ENCODE measurements at regions not wholly inside any gene's neighbourhood (a gene's known extent, or its start where the extent isn't known, plus 50 kb on each side); places are given as distances from the start of the nearest gene placed in this dataset.

DNA sequence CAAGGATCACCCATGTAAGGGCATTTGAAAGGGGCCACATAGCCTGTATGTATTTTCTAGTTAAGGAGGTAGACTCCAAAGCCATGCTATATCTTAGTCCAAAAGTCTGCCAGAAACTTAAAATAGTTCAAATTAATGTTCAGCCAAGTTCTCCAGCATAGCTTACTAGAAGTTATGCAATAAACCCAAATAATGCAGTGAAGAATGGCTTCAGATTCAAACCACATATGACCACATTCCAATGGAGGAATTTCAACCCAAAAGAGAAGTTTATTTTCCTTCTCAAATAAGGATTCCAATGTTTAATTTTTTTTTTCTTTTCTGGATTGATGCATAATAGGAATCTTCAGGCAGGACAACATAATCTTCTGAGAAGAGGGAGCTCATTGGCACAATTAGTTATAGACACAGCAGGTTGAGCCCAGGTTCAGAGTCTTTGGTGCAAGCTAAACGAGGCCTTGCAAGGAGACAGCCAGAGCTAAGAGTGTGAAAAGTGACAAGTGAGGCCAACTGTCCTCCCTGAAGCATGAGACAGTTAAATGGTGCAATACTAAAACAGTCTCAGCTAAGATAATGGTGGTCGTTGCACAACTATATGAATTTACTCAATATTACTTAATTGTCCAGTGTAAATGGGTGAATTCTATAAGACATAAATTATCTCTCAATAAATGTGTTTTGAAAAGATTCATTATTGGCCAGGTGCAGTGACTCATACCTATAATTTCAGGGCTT is 598.8 kb upstream of the CDH4 start:
- no peak overlapping the region for H3K4me3 ChIP-seq (ENCODE audit: low read depth, low read length)
- in situ Hi-C loops (cut with HindIII; ENCODE audit: low sequenced_read_pairs), result no loop called here
- TF ChIP-seq, protein P1, sequence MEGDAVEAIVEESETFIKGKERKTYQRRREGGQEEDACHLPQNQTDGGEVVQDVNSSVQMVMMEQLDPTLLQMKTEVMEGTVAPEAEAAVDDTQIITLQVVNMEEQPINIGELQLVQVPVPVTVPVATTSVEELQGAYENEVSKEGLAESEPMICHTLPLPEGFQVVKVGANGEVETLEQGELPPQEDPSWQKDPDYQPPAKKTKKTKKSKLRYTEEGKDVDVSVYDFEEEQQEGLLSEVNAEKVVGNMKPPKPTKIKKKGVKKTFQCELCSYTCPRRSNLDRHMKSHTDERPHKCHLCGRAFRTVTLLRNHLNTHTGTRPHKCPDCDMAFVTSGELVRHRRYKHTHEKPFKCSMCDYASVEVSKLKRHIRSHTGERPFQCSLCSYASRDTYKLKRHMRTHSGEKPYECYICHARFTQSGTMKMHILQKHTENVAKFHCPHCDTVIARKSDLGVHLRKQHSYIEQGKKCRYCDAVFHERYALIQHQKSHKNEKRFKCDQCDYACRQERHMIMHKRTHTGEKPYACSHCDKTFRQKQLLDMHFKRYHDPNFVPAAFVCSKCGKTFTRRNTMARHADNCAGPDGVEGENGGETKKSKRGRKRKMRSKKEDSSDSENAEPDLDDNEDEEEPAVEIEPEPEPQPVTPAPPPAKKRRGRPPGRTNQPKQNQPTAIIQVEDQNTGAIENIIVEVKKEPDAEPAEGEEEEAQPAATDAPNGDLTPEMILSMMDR (IDR thresholded peaks at IDR 0.05; ENCODE audit: low read depth, low read length), result no peak
- no peak for DNase-seq (ENCODE audit: low read depth, low spot score)

DNA sequence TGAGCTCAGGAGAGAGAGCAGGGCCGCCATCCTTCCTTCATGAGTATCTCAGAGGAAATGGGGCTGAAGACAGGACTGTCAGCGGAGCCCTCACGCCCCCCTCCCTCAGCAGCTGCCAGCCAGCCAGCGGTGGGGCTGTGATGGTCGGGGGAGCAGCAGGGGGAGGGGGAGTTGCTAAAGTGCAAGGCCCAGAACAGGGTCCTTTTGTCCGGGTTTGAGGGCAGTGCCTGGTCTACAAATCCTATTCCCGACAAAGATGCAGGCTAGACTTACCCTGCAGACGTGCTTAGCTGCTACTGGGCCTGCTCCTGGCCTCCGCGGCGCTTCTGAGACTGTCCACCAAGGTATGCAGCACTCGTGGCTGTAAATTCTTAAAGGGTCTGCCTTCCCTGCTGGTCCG is 593.4 kb upstream of the CDH4 start:
- in situ Hi-C loops (cut with HindIII; ENCODE audit: low sequenced_read_pairs), result no loop called here
- DNase-seq (ENCODE audit: low read depth, low spot score), result no peak
- TF ChIP-seq, protein P1 (IDR thresholded peaks at IDR 0.05; ENCODE audit: low read depth, low read length), result no peak
- no peak overlapping the region for H3K4me3 ChIP-seq (ENCODE audit: low read depth, low read length)

GRCh38 chr20:60659240-60659639 is 592.8 kb upstream of the CDH4 start:
- H3K4me3 ChIP-seq (ENCODE audit: low read depth, low read length), result no peak overlapping the region
- TF ChIP-seq, protein P1 (IDR thresholded peaks at IDR 0.05; ENCODE audit: low read depth, low read length), result no peak
- in situ Hi-C loops (cut with HindIII; ENCODE audit: low sequenced_read_pairs), result no loop called here
- DNase-seq (ENCODE audit: low read depth, low spot score), result no peak

GRCh38 chr20:60662307-60662706 is 589.8 kb upstream of the CDH4 start:
- no peak for DNase-seq (ENCODE audit: low read depth, low spot score)
- H3K4me3 ChIP-seq (ENCODE audit: low read depth, low read length), result no peak overlapping the region
- in situ Hi-C loops (cut with HindIII; ENCODE audit: low sequenced_read_pairs), result no loop called here
- TF ChIP-seq, protein P1 (IDR thresholded peaks at IDR 0.05; ENCODE audit: low read depth, low read length), result no peak

- in situ Hi-C loops (cut with HindIII; ENCODE audit: low sequenced_read_pairs), result no loop called here
- TF ChIP-seq, protein P1 (IDR thresholded peaks at IDR 0.05; ENCODE audit: low read depth, low read length), result no peak
- no peak overlapping the region for H3K4me3 ChIP-seq (ENCODE audit: low read depth, low read length)
- no peak for DNase-seq (ENCODE audit: low read depth, low spot score)
Observed at GRCh38 chr20:60664106-60664505, 588.0 kb upstream of the CDH4 start.

GRCh38 chr20:60667641-60668040 is 584.4 kb upstream of the CDH4 start:
- no peak for DNase-seq (ENCODE audit: low read depth, low spot score)
- TF ChIP-seq, protein P1 (IDR thresholded peaks at IDR 0.05; ENCODE audit: low read depth, low read length), result no peak
- in situ Hi-C loops (cut with HindIII; ENCODE audit: low sequenced_read_pairs), result no loop called here

More at GRCh38 chr20:60667641-60668040, 584.4 kb upstream of the CDH4 start:
- H3K4me3 ChIP-seq (ENCODE audit: low read depth, low read length), result no peak overlapping the region
